Smooth muscle cell (in vitro differentiated cells): ENCODE measurements at regions not wholly inside any gene's neighbourhood (a gene's known extent, or its start where the extent isn't known, plus 50 kb on each side); places are given as distances from the start of the nearest gene placed in this dataset.

Source experiments
- DNase-seq: peaks from one replicate; lab custom pipeline; 2025; ENCODE audit not compliant: unreplicated experiment; lab: John Stamatoyannopoulos, UW
- H2AFZ ChIP-seq: fragments of 200-600 bp; sonication (generic); 2 replicates; pipeline ENCODE4 v1.6.0; 2016; ENCODE audit warnings: antibody characterized with exemption, low read depth, mild to moderate bottlenecking
- H3F3A ChIP-seq: fragments of 200-600 bp; sonication (generic); 2 replicates; pipeline ENCODE4 v1.6.0; 2017; ENCODE audit warnings: antibody characterized with exemption, low read depth
- H3K27ac ChIP-seq: fragments of 200-600 bp; sonication (generic); 2 replicates; pipeline ENCODE4 v1.5.1; 2016; ENCODE audit warnings: low read depth, mild to moderate bottlenecking
- H3K27me3 ChIP-seq: fragments of 200-600 bp; sonication (generic); 2 replicates; pipeline ENCODE4 v1.6.1; 2016; ENCODE audit warnings: low read depth, mild to moderate bottlenecking
- H3K36me3 ChIP-seq: fragments of 200-600 bp; sonication (generic); 2 replicates; pipeline ENCODE4 v1.5.1; 2016; ENCODE audit warnings: low read depth
- H3K4me1 ChIP-seq: fragments of 200-600 bp; sonication (generic); 2 replicates; pipeline ENCODE4 v1.5.1; 2016; ENCODE audit warnings: low read depth
- H3K4me2 ChIP-seq: fragments of 200-600 bp; sonication (generic); 2 replicates; pipeline ENCODE4 v1.6.0; 2016; ENCODE audit warnings: mild to moderate bottlenecking
- H3K4me3 ChIP-seq: fragments of 200-600 bp; sonication (generic); 2 replicates; pipeline ENCODE4 v1.5.1; 2016; ENCODE audit warnings: mild to moderate bottlenecking
- H3K79me2 ChIP-seq: fragments of 200-600 bp; sonication (generic); 2 replicates; pipeline ENCODE4 v1.6.0; 2016; ENCODE audit warnings: low read depth, mild to moderate bottlenecking
- H3K9ac ChIP-seq: fragments of 200-600 bp; sonication (generic); 2 replicates; pipeline ENCODE4 v1.6.0; 2016; ENCODE audit warnings: low read depth
- H3K9me3 ChIP-seq: fragments of 200-600 bp; sonication (generic); replicated peaks from 2 replicates; pipeline ENCODE4 v1.5.1; 2016; ENCODE audit warnings: low read depth
- H4K20me1 ChIP-seq: fragments of 200-600 bp; sonication (generic); 2 replicates; pipeline ENCODE4 v1.6.0; 2016; ENCODE audit warnings: low read depth
- WGBS: methylation state at CpG from one replicate; pipeline ENCODE4 v1.1.7; 2016; ENCODE audit warnings: low lambda C conversion rate; 5-methylcytosine and 5-hydroxymethylcytosine counted together
- TF ChIP-seq, protein P1 (sequence below): fragments of 200-600 bp; sonication (generic); IDR thresholded peaks from 2 replicates; pipeline ENCODE4 v1.5.1; 2017; ENCODE audit warnings: borderline replicate concordance, mild to moderate bottlenecking, antibody characterized with exemption; ENCODE audit not compliant: insufficient read depth, poor library complexity, severe bottlenecking

GRCh38 chr5:5721881-5722280 lies 299.4 kb downstream of the ICE1 start:
- Histone ChIP-seq H3K27ac (peak overlapping the region; percentile 46), H3K4me3 (no peak overlapping the region), H2AFZ (no peak overlapping the region), H3K36me3 (no peaks in the 10 kb centered on the region), H4K20me1 (no peaks in the 10 kb centered on the region), H3K4me1 (no peaks in the 10 kb centered on the region), H3F3A (no peaks in the 10 kb centered on the region), H3K4me2 (no peak overlapping the region), H3K27me3 (no peaks in the 10 kb centered on the region), H3K9me3 (no peaks in the 10 kb centered on the region), H3K9ac (peak overlapping the region; percentile 13), H3K79me2 (no peaks in the 10 kb centered on the region)
- DNase-seq: no peak
- WGBS: 88% methylated on average over 3 of the region's 3 CpGs
- TF ChIP-seq, protein P1, sequence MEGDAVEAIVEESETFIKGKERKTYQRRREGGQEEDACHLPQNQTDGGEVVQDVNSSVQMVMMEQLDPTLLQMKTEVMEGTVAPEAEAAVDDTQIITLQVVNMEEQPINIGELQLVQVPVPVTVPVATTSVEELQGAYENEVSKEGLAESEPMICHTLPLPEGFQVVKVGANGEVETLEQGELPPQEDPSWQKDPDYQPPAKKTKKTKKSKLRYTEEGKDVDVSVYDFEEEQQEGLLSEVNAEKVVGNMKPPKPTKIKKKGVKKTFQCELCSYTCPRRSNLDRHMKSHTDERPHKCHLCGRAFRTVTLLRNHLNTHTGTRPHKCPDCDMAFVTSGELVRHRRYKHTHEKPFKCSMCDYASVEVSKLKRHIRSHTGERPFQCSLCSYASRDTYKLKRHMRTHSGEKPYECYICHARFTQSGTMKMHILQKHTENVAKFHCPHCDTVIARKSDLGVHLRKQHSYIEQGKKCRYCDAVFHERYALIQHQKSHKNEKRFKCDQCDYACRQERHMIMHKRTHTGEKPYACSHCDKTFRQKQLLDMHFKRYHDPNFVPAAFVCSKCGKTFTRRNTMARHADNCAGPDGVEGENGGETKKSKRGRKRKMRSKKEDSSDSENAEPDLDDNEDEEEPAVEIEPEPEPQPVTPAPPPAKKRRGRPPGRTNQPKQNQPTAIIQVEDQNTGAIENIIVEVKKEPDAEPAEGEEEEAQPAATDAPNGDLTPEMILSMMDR: no peak

DNA sequence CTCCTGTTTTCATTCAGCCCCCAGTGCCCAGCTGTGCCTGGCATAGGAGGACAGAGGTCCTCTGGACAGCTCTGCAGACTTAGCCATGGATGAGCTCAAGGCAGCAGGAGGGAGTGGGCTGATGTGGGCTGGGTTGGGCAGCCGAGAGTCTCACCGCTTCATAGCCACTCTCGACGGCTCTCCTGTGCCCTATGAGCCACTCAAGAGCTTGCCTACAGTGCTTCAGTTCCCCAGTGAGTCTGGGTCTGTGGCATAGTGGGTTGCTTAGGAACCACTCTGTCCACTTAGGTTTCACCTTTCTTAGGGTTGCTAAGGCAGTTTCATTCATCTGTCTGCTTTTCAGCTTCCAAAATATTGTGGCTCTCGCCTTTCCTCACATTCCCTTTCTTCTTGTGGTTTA lies 296.8 kb downstream of the ICE1 start:
- DNase-seq: no peak
- no peak overlapping the region for H3K27ac ChIP-seq
- H3K4me2 ChIP-seq: no peak overlapping the region
- no peak overlapping the region for H3K4me3 ChIP-seq
- no peaks in the 10 kb centered on the region for H3K36me3 ChIP-seq
- TF ChIP-seq, protein P1: no peak
- H3K27me3 ChIP-seq: no peaks in the 10 kb centered on the region
- H2AFZ ChIP-seq: no peak overlapping the region
- H3K9me3 ChIP-seq: no peaks in the 10 kb centered on the region
- no peaks in the 10 kb centered on the region for H3K4me1 ChIP-seq
- 85% methylated on average over 5 of the region's 5 CpGs for WGBS
- no peaks in the 10 kb centered on the region for H3K79me2 ChIP-seq
- no peak overlapping the region for H3K9ac ChIP-seq
- no peaks in the 10 kb centered on the region for H4K20me1 ChIP-seq
- no peaks in the 10 kb centered on the region for H3F3A ChIP-seq

GRCh38 chr5:5716665-5717064 lies 294.2 kb downstream of the ICE1 start:
- TF ChIP-seq, protein P1: no peak
- H3K4me1 ChIP-seq: no peaks in the 10 kb centered on the region
- no peaks in the 10 kb centered on the region for H3F3A ChIP-seq
- H3K9ac ChIP-seq: no peak overlapping the region
- no peak overlapping the region for H3K27ac ChIP-seq
- H3K27me3 ChIP-seq: no peaks in the 10 kb centered on the region
- no peaks in the 10 kb centered on the region for H4K20me1 ChIP-seq
- no peaks in the 10 kb centered on the region for H3K9me3 ChIP-seq
- H3K79me2 ChIP-seq: no peaks in the 10 kb centered on the region
- WGBS: 31% methylated on average over 5 of the region's 5 CpGs
- no peak overlapping the region for H3K4me2 ChIP-seq
- no peak overlapping the region for H3K4me3 ChIP-seq
- no peaks in the 10 kb centered on the region for H3K36me3 ChIP-seq
- DNase-seq: no peak
- no peak overlapping the region for H2AFZ ChIP-seq

DNA sequence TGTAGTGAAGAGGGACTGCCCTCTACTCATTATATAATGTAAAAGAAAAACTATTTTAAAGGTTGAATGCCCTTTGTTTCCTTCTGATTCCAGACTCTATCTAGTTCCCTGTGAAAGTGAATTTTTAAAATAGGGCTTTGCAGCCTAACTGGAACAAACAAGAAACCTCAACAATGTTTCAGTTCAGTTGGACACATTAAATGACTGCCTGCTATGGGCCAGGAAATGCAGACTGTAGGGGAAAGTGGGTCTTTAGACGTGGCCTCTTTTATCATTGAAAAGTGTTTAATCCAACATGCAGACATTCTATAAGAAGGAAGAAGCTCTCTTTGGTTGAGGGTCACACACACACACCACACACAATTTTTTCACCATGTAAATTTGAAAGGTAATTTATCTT lies 289.1 kb downstream of the ICE1 start:
- 50% methylated on average over 1 of the region's 1 CpG for WGBS
- H3K9ac ChIP-seq: no peak overlapping the region
- H3K9me3 ChIP-seq: no peaks in the 10 kb centered on the region
- H3K27ac ChIP-seq: no peak overlapping the region
- H4K20me1 ChIP-seq: no peaks in the 10 kb centered on the region
- no peak overlapping the region for H3K4me2 ChIP-seq
- TF ChIP-seq, protein P1: no peak
- H3K27me3 ChIP-seq: no peaks in the 10 kb centered on the region
- no peaks in the 10 kb centered on the region for H3K36me3 ChIP-seq
- H3K4me3 ChIP-seq: no peak overlapping the region
- no peak for DNase-seq
- H3K4me1 ChIP-seq: no peaks in the 10 kb centered on the region
- H2AFZ ChIP-seq: no peak overlapping the region
- no peaks in the 10 kb centered on the region for H3F3A ChIP-seq
- no peaks in the 10 kb centered on the region for H3K79me2 ChIP-seq
